PC-3 (cell line): ENCODE measurements at regions not wholly inside any gene's neighbourhood (a gene's known extent, or its start where the extent isn't known, plus 50 kb on each side); places are given as distances from the start of the nearest gene placed in this dataset.

ENCODE experiments used
- ATAC-seq: fragments of 200-7000 bp; cut with Tn5 transposase; 2 replicates; pipeline ENCODE4 v1.9.1; 2020; ENCODE audit warnings: mild to moderate bottlenecking, moderate library complexity
- BruUV-seq: library from RNA; stranded (reverse); fragments of 400-500 nt; replicated peaks from 2 replicates; lab custom pipeline; 2021; lab: Mats Ljungman, UMichigan
- CTCF ChIA-PET: fragments of 300-600 bp; sonication (Branson Sonifier 250); formaldehyde crosslinking; loops from one replicate; lab custom pipeline; 2022; ENCODE audit warnings: antibody characterized with exemption; lab: Charles Lee
- POLR2A ChIA-PET: fragments of 300-600 bp; sonication (Branson Sonifier 250); formaldehyde crosslinking; loops from one replicate; lab custom pipeline; 2022; ENCODE audit warnings: antibody characterized with exemption; ENCODE audit not compliant: unreplicated experiment; lab: Charles Lee
- DNase-seq: peaks from one replicate; pipeline ENCODE4 v3.0.0-alpha.2; 2015
- H2AFZ ChIP-seq: fragments of 300-600 bp; sonication (generic); 2 replicates; pipeline ENCODE4 v1.6.0; 2016; ENCODE audit warnings: antibody characterized with exemption, low read length
- H3F3A ChIP-seq: fragments of 300-600 bp; sonication (generic); one replicate; pipeline ENCODE4 v1.6.0; 2017; ENCODE audit warnings: antibody characterized with exemption, low read length, control low read depth, mild to moderate bottlenecking; ENCODE audit not compliant: unreplicated experiment
- H3K27ac ChIP-seq: fragments of 300-600 bp; sonication (generic); 2 replicates; pipeline ENCODE4 v1.5.1; 2016; ENCODE audit warnings: mild to moderate bottlenecking, low read length
- H3K27me3 ChIP-seq: fragments of 300-600 bp; sonication (generic); 2 replicates; pipeline ENCODE4 v1.6.1; 2016; ENCODE audit warnings: low read length, mixed read lengths
- H3K36me3 ChIP-seq: fragments of 300-600 bp; sonication (generic); 2 replicates; pipeline ENCODE4 v1.6.1; 2016; ENCODE audit warnings: low read depth, mixed run types, low read length, mixed read lengths
- H3K4me1 ChIP-seq: fragments of 300-600 bp; sonication (generic); 2 replicates; pipeline ENCODE4 v1.5.1; 2016; ENCODE audit warnings: low read length; ENCODE audit not compliant: insufficient read depth
- H3K4me2 ChIP-seq: fragments of 300-600 bp; sonication (generic); 2 replicates; pipeline ENCODE4 v1.6.0; 2016; ENCODE audit warnings: low read length
- H3K4me3 ChIP-seq: fragments of 300-600 bp; sonication (generic); 2 replicates; pipeline ENCODE4 v1.5.1; 2016; ENCODE audit warnings: mild to moderate bottlenecking, low read length, mixed read lengths
- H3K79me2 ChIP-seq: fragments of 300-600 bp; sonication (generic); 2 replicates; pipeline ENCODE4 v1.6.1; 2017; ENCODE audit warnings: low read length, mixed read lengths
- H3K9ac ChIP-seq: fragments of 300-600 bp; sonication (generic); 2 replicates; pipeline ENCODE4 v1.6.0; 2016; ENCODE audit warnings: mild to moderate bottlenecking, low read length
- H3K9me2 ChIP-seq: fragments of 300-600 bp; sonication (generic); replicated peaks from 2 replicates; pipeline ENCODE4 v1.6.1; 2016; ENCODE audit warnings: mixed run types, low read length, mixed read lengths
- H3K9me3 ChIP-seq: fragments of 300-600 bp; sonication (generic); 2 replicates; pipeline ENCODE4 v1.6.1; 2016; ENCODE audit warnings: low read length, mixed read lengths
- H4K20me1 ChIP-seq: fragments of 300-600 bp; sonication (generic); 2 replicates; pipeline ENCODE4 v1.6.1; 2016; ENCODE audit warnings: low read length, mixed read lengths
- CTCF ChIP-seq: fragments of 300-600 bp; sonication (generic); conservative IDR thresholded peaks from 2 replicates; pipeline ENCODE4 v1.5.1; 2017; ENCODE audit warnings: antibody characterized with exemption, low read depth, mild to moderate bottlenecking, low read length
- EZH2 ChIP-seq: fragments of 300-600 bp; sonication (generic); IDR thresholded peaks from one replicate; pipeline ENCODE4 v1.6.1; 2017; ENCODE audit warnings: antibody characterized with exemption, mild to moderate bottlenecking, low read length; ENCODE audit not compliant: unreplicated experiment
- EZH2phosphoT487 ChIP-seq: fragments of 300-600 bp; sonication (generic); IDR thresholded peaks from 2 replicates; pipeline ENCODE4 v1.6.1; 2018; ENCODE audit warnings: mild to moderate bottlenecking, antibody characterized with exemption, low read length, borderline replicate concordance
- intact Hi-C: fragments of 100-400 bp; cut with micrococcal nuclease; formaldehyde crosslinking; loops from 2 replicates; pipeline ENCODE4 v1.9.0; 2023

- no TSS peak for BruUV-seq
- H3K27ac ChIP-seq: no peak overlapping the region
- H3K9me3 ChIP-seq: no peaks in the 10 kb centered on the region
- no peaks in the 10 kb centered on the region for H3K36me3 ChIP-seq
- intact Hi-C loops: no loop called here
- TF ChIP-seq EZH2phosphoT487 (no peak), CTCF (no peak), EZH2 (no peak)
- DNase-seq: no peak
- no peak overlapping the region for H3K4me3 ChIP-seq
- peaks cover 83% of the 10 kb centered on the region for H3K27me3 ChIP-seq
- H3F3A ChIP-seq: no peaks in the 10 kb centered on the region
- ChIA-PET CTCF (no interaction called here), POLR2A (no interaction called here)
- no peaks in the 10 kb centered on the region for H3K9me2 ChIP-seq
- no peak overlapping the region for H3K9ac ChIP-seq
- ATAC-seq: no peak
- H3K4me1 ChIP-seq: no peaks in the 10 kb centered on the region
- no peaks in the 10 kb centered on the region for H4K20me1 ChIP-seq
- H3K4me2 ChIP-seq: no peak overlapping the region
- no peaks in the 10 kb centered on the region for H3K79me2 ChIP-seq
- no peak overlapping the region for H2AFZ ChIP-seq
Observed at GRCh38 chr1:229146647-229147046, 124.3 kb upstream of the RAB4A start.

GRCh38 chr1:229147072-229147471 lies 123.8 kb upstream of the RAB4A start:
- no peak for ATAC-seq
- CTCF ChIA-PET: no interaction called here

More at GRCh38 chr1:229147072-229147471, 123.8 kb upstream of the RAB4A start:
- H3K9me3 ChIP-seq: no peaks in the 10 kb centered on the region
- H3K27ac ChIP-seq: no peak overlapping the region
- H2AFZ ChIP-seq: no peak overlapping the region
- no peak overlapping the region for H3K9ac ChIP-seq
- intact Hi-C loops: no loop called here
- POLR2A ChIA-PET: no interaction called here
- no peak overlapping the region for H3K4me2 ChIP-seq
- no peaks in the 10 kb centered on the region for H3K9me2 ChIP-seq
- no peak for DNase-seq
- H3K4me1 ChIP-seq: no peaks in the 10 kb centered on the region
- H3K36me3 ChIP-seq: no peaks in the 10 kb centered on the region
- no peaks in the 10 kb centered on the region for H4K20me1 ChIP-seq
- no peak overlapping the region for H3K4me3 ChIP-seq
- no TSS peak for BruUV-seq
- H3K79me2 ChIP-seq: no peaks in the 10 kb centered on the region
- H3F3A ChIP-seq: no peaks in the 10 kb centered on the region
- TF ChIP-seq EZH2 (no peak), CTCF (no peak), EZH2phosphoT487 (no peak)
- peaks cover 83% of the 10 kb centered on the region for H3K27me3 ChIP-seq
